ENCODE measurements at regions not wholly inside any gene's neighbourhood (a gene's known extent, or its start where the extent isn't known, plus 50 kb on each side); places are given as distances from the start of the nearest gene placed in this dataset.
"Not testable (repeated sequence)": the region's sequence is repeated elsewhere in the genome, so short reads cannot be mapped to it uniquely, and the experiment has no call there.

DNA sequence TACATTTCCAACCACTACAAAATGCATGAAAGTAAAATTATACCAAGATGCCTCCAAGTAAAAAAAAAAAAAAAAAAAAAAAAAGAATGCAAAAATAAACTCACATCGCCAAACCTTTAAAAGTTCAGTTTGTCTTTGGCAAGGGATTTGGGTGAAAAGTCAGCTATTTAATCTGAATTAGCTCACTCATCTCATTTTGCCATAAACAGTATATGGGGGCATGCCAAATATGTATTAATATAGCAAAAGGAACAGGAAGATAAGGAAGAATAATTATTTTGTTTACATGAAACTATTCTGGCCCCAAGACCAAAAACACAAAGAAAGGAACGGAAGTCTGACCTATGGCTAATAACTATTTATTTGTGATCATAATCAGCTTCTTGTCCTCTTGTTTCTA is 114.7 kb upstream of the SLC6A14 start:
- no peaks in the 10 kb centered on the region for H3K27me3 ChIP-seq (replicated peaks)
- no peak overlapping the region for H3K27ac ChIP-seq
- no peaks in the 10 kb centered on the region for H3K36me3 ChIP-seq (replicated peaks)
- in situ Hi-C loops (cut with HindIII; ENCODE audit: low pct_ligation_motif_present, low sequenced_read_pairs), result no loop called here
- no peak overlapping the region for H3K4me3 ChIP-seq (ENCODE audit: low read depth, low read length)
- no peak for TF ChIP-seq CTCF (IDR thresholded peaks at IDR 0.05; ENCODE audit: low read depth, low read length, missing control alignments)
- DNase-seq, result no peak

- H3K36me3 ChIP-seq (replicated peaks); in situ Hi-C loops (cut with HindIII; ENCODE audit: low pct_ligation_motif_present, low sequenced_read_pairs); DNase-seq; H3K4me3 ChIP-seq (ENCODE audit: low read depth, low read length); H3K27me3 ChIP-seq (replicated peaks); H3K27ac ChIP-seq: not testable (repeated sequence)
Measured at GRCh38 chrX:116332026-116332425, 104.4 kb upstream of the SLC6A14 start.

GRCh38 chrX:116334797-116335196 is 101.6 kb upstream of the SLC6A14 start:
- H3K27ac ChIP-seq; in situ Hi-C loops (cut with HindIII; ENCODE audit: low pct_ligation_motif_present, low sequenced_read_pairs); H3K4me3 ChIP-seq (ENCODE audit: low read depth, low read length); DNase-seq; H3K36me3 ChIP-seq (replicated peaks); H3K27me3 ChIP-seq (replicated peaks): not testable (repeated sequence)

GRCh38 chrX:116339407-116339806 is 97.0 kb upstream of the SLC6A14 start:
- Histone ChIP-seq H3K4me3 (ENCODE audit: low read depth, low read length) (no peak overlapping the region), H3K36me3 (replicated peaks) (no peaks in the 10 kb centered on the region), H3K27me3 (replicated peaks) (no peaks in the 10 kb centered on the region), H3K27ac (no peak overlapping the region)
- in situ Hi-C loops (cut with HindIII; ENCODE audit: low pct_ligation_motif_present, low sequenced_read_pairs), result no loop called here
- TF ChIP-seq CTCF (IDR thresholded peaks at IDR 0.05; ENCODE audit: low read depth, low read length, missing control alignments), result no peak
- no peak for DNase-seq

DNA sequence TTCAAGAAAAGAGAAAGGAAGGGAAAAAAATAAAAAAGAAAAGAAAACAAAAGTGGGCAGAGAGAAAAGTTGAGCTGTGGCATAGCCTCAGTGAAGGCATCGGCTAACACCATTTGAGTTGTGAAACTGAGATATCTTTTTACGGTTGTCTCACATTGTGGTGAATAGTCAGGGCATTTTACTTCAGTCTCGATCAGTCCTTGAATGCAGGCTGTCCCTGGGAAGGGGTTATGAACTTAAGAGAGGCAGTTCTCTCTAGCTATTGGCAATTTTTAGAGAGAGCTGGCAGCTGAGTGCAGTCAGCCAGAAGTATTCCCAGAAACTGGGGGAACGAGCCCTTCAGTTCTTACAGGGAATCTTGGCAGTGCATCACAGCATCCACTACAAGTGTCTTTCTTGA is 93.5 kb upstream of the SLC6A14 start:
- no peak for TF ChIP-seq CTCF (IDR thresholded peaks at IDR 0.05; ENCODE audit: low read depth, low read length, missing control alignments)
- no peak overlapping the region for H3K4me3 ChIP-seq (ENCODE audit: low read depth, low read length)
- in situ Hi-C loops (cut with HindIII; ENCODE audit: low pct_ligation_motif_present, low sequenced_read_pairs), result no loop called here
- no peaks in the 10 kb centered on the region for H3K36me3 ChIP-seq (replicated peaks)
- DNase-seq, result no peak
- H3K27ac ChIP-seq, result no peak overlapping the region
- H3K27me3 ChIP-seq (replicated peaks), result no peaks in the 10 kb centered on the region

DNA sequence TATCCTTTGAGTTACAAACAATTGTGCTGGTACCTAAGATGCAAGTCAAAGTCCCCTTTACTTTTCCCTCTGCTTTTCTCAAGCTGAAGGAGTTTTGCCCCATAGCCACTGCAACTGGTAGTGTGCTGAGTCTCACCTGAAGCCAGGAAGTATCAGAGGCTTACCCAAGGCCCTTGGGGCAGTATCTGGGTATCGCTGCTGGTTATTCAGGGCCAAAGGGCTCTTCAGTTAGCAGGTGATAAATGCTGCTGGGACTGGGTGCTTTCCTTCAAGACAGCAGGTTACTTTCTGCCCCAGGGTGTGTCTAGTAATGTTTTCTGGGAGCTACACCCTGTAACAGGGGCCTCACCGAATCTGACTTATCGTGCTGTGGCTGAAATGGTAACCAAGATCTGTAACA is 90.4 kb upstream of the SLC6A14 start:
- H3K27me3 ChIP-seq (replicated peaks), result no peaks in the 10 kb centered on the region
- H3K36me3 ChIP-seq (replicated peaks), result no peaks in the 10 kb centered on the region
- TF ChIP-seq CTCF (IDR thresholded peaks at IDR 0.05; ENCODE audit: low read depth, low read length, missing control alignments), result no peak
- no peak overlapping the region for H3K27ac ChIP-seq
- no peak overlapping the region for H3K4me3 ChIP-seq (ENCODE audit: low read depth, low read length)
- in situ Hi-C loops (cut with HindIII; ENCODE audit: low pct_ligation_motif_present, low sequenced_read_pairs), result no loop called here
- no peak for DNase-seq

DNA sequence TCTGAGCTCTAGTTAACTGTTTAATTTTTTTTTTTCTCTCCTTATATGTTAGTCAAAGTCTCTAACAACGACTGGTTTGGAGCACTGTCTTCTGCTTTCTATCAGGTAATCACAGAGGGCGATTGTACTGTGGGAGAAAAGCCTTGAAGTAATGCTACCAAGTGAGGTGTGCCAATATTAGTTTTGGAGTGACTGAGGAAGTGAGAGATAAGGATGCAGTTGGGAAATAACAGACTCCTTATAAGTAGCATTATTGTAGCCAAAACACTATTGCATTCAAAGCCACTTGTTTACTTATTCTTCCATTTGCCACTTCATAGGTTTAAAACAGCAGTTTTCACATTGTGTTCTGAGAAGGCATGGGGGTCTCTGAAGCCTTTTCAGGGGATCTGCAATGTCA is 79.1 kb upstream of the SLC6A14 start:
- TF ChIP-seq CTCF (IDR thresholded peaks at IDR 0.05; ENCODE audit: low read depth, low read length, missing control alignments), result no peak
- no peak for DNase-seq
- in situ Hi-C loops (cut with HindIII; ENCODE audit: low pct_ligation_motif_present, low sequenced_read_pairs), result no loop called here
- no peak overlapping the region for H3K27ac ChIP-seq
- no peaks in the 10 kb centered on the region for H3K36me3 ChIP-seq (replicated peaks)
- no peak overlapping the region for H3K4me3 ChIP-seq (ENCODE audit: low read depth, low read length)
- no peaks in the 10 kb centered on the region for H3K27me3 ChIP-seq (replicated peaks)

Measured in brain microvascular endothelial cell (primary cell).